ENCODE measurements at regions not wholly inside any gene's neighbourhood (a gene's known extent, or its start where the extent isn't known, plus 50 kb on each side); places are given as distances from the start of the nearest gene placed in this dataset.

GRCh38 chr15:99495430-99496301 is 70.1 kb upstream of the MEF2A start:
- no peak for TF ChIP-seq CTCF (IDR thresholded peaks at IDR 0.05; ENCODE audit: insufficient read depth, low read length)
- TF ChIP-seq GABPA (IDR thresholded peaks at IDR 0.05; ENCODE audit: low read depth) = no peak

Measured in HL-60 (cell line).